ENCODE measurements at regions not wholly inside any gene's neighbourhood (a gene's known extent, or its start where the extent isn't known, plus 50 kb on each side); places are given as distances from the start of the nearest gene placed in this dataset.

DNA sequence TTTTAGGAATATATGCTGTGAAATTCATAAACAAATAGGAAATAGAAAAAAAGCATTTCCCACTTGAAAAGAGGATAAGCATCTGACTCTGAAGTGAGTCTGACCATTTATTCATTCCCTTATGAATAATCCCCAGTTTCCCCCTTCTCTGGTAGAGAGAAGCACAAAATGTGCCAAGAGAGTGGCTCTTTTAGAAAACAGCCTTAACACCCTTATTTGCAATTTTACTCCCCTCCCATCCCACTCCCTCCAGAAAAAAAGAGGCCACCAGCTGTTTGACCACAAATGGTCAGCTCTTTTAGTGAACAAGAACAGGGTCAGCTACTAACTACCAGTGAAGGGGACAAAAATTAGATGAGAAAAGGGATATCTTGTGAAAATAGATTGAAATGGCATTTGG, 184.5 kb upstream of the ADAMTS9 start:
- no peak for DNase-seq

DNA sequence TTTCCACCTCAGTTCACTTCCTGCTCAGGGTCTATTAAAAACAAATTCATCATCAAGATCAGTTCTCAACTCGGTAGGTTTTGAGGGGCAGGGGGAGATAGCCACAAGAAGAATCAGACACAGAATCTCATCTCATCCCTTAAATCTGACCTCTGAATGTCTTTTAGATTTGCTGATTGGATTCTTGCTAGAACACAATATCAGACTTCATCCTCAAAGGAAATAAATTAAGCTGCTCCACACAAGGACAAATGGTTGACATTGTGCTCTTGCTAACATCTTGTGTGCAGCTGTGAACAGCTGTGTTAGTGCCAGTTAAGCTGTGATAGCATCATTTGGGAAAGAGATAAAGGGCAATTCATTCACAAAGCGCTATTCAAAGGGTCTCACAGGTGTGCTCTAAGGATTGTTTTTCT, 184.0 kb upstream of the ADAMTS9 start:
- no peak for DNase-seq

DNA sequence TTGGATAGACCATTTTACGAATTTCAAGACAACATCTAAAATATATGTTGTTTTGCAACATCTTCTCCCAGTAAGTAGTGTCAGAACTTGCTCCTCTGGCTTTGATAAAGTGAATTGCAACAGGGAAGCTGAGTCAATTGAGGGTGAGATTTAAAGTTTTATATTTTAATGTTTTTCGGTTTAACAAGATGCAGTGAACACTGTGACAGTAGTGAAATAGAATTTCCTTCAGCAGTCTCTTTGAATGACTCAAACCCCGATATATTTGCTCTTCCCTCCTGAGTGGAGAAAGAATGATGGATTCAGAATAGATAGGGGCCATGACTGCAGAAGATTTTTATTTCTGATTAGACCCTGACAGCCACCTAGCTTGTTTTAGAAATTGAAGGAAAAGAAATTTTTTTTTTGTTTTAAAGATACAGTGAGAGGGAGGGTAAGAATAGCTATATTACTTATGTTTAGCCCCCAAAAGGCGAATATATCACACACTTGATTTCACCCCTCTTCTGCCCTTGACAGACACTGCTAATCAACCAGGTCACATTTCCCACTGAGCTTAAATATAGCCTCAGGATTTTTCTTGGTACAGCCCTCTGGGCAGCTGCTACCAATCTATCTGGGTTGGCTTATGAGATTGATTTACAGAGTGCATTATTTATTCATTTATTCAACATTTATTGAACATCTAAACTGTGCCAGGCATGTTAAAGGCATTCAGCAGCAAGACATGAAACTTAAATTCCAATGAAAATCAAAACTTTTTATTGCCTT, 183.3 kb upstream of the ADAMTS9 start:
- DNase-seq, result no peak

DNA sequence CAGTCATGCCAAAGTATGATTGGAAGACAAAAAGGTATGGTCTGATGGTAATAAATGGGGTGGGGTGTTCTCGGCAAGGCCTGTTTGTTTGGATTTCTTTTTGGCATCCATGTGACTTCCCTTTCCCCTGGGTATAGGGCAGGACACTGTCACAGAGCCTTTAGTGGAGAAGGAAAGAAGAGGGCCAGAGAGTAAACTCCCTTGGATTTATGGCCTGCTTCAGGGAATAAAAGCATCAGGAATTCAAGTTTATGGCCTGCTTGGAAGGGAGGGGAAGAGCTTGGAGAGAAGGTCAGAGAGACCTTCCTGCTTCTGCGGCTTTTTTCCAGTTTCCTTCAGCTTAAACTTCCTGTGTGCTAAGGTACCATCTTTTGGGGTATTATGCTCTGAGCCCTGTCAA, 179.4 kb upstream of the ADAMTS9 start:
- no peak for DNase-seq

DNA sequence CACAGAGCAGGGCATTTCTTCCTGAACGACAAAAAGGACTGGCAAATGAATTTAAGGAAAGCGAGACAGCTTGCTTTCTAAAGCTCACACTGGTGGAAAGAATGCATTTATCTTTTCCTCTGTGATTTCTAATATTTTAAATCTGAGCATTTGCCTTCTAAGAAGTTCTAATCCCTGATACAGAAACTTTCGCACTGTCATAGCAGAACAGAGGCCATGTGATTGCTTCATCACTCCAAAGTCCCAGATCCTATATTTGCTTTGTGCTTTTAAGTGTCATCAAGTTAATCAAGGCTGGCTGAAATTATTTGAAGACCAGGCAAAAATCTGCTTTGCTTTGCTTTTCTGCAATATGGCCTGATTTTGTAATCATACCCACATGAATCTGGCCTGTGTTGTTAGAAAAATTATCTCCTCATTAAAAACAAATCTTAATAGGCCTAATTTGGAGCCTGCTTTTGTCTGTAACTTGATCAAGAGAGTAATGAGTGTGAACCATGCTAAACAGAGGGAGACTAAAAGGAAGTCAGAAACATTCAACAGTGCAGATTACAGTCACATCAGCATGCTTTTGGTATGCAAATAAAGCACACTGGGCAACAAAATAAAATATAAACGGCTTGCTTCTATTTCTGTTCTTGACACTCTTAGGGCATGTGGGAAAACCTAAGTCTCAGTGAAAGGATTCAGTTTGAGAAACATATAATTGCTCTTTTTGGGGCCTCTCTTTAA, 178.2 kb upstream of the ADAMTS9 start:
- no peak for DNase-seq

DNA sequence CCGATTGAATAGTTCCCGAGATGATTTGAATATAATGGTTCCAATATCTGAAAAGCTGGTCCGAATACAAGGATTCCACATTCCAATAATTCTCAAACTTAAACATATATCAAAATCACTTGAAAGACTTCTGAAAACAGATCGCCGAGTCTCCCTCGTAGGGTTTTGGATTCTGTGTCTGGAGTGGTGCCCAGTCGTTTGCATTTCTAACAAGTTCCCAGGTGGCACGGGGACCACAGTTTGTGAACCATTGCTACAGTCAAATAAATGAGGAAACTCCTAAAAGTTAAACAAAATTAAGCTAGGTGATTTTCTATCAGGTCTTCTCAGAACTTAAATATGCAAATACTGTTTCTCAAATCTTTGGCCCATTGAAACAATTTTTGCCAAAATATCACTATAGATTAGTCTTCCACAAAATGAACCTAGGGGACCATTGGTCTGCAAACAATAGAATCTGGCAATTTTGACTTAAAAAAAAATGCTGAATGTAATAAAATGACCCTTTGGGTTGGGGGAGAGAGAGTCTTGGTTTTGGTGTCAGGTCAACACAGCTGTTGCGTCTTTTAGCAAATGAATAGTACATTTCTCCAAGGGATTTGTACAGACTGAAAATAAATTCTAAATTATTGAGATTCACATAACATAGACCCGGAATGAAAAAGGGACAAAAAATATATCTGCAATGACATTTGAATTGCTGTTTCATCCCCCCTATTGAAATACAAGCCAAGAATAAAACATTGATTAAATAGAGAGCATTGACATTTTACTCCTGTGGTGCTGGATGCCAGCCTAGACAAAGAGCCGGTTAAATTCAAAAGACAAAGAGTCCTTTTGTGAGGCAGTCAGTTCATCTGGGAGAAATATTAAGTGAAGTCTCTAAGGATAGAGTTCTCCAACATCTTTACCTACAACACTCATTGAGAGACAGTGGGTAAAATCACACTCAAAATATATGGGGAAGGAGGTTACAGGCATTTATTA, 175.7 kb upstream of the ADAMTS9 start:
- DNase-seq, result no peak

DNA sequence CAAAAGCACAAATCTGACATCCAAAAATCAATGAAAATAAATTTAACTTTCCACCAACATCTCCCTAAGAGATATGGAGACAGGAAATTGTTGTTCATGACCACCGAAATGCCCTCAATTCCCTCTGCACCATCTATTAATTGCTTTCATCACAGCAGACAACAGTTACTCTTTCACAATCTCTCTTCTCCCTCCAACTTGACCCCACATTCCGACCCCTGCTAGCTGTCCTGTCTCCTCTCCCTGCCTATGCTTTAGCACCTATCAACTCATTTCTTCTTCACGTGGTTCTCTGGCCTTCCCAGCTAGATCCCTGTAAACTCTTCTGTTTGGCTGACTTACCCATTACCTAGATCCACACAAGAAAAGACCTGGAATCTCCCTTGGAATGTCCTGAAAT, 173.9 kb upstream of the ADAMTS9 start:
- DNase-seq, result no peak

DNA sequence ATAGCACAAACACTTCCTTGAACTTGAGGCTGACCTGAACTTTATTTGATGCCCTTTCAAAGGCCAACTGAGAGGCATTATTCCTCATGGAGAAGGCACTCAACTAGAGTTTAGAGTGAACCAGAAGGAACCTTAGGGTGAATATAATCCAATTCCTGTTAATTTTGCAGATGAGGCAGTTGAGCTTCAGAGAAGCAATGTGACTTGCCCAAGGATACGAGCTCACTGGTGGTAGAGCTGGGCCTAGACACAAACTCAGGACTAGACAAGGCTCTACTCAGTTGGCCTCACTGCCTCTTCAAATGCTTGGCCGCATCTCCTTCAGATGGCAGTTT, 172.7 kb upstream of the ADAMTS9 start:
- no peak for DNase-seq

DNA sequence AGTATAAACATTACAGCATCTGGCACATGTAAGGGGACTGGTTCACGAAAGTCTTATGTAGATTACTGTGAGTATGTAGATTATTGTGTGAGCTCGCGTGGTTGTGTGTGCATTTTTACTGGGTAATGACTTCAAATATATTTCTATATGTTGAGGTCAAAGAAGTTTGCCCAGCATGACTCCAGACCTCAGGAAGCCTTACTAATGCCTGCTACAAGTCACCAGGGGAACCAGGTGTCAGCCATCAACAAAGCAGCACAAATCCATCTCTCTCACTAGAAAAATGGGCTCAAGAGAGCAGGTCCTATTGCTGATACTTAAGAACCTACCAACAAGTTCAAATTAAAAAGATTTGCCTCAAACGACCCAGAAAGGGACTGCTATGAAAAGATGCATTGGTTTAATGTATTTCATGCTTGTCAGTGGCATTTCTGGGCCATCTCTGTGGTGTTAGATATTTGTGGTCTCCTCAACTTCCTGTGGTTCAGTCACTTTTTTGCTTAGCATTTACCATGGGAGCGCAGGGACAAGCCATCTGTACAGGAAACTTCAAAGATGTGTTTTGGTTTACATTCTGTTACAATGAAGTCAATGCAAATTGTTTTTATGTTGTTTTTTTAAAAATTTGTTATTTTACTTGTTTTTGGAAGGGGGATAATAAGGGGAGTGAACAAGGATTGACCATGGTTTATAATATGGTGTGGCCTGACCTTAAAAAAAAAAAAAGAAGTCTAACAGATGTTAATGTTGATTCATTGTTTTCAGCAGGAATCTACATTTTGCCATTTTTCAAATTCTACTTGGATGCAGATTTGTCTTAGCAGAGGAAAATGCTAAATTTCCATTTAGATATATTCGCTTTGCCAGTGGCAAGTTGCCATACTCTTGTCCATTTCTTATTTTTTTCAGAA, 172.1 kb upstream of the ADAMTS9 start:
- DNase-seq, result no peak

DNA sequence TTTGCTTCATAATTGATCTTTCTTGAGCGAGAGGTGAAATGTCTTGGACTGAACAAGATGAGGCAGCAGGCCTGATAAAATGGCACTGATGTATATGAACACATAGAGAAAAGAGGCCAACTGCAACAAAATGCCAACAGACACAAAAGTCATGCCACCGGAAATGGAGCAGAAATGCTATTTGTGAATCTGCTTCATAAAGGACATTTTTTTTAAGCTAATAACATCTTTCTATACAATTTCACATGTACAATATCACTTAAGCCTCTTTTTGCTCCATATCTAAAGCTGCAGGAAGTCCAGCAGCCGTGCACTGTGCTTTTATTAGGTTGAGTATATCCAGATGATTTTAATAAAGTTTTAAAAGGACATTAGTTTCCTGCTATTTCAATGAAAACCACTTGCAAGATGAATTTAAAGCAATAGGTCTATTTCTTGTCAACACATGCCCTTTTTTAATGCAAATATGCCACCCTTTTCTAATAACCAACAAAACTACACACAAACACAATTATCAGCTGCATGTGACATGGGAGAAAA, 169.2 kb upstream of the ADAMTS9 start:
- DNase-seq, result no peak

DNA sequence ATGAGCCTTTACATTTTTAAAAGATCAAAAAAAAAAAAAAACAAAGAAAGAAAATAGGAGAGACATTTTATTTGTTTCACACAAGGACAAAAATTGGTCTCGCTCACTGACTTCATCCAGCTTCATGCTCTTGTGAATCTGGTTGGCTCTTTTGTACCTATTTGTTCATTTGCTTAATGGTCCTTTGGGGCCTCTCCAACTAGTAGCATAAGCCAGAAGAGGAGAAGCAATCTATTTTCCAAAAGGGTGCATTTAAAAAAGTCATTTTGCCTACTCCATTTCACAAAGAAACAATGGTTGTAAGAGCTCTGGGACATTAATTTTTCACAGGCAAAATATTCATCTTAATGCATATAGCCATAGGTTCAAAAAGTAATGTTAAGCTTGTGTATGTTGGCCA, 168.3 kb upstream of the ADAMTS9 start:
- DNase-seq, result no peak

DNA sequence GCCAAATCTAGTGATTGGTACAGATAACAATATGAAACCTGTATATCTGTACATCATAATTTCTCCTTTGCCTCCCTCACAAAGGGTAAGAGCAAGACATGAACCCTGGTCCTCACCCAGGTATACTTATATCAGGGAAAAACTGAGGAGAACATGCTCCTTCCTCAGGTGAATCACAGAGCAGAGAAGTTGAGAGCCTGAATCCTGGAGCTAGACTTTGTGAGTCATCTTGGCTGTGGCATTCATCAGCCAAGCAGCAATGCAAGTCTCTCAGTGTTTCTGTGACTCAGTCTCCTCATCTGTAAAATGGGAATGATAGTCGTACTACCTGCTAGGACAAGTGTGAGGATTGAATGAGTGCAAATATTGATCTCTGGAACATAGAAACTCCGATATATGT, 165.7 kb upstream of the ADAMTS9 start:
- DNase-seq, result no peak

DNA sequence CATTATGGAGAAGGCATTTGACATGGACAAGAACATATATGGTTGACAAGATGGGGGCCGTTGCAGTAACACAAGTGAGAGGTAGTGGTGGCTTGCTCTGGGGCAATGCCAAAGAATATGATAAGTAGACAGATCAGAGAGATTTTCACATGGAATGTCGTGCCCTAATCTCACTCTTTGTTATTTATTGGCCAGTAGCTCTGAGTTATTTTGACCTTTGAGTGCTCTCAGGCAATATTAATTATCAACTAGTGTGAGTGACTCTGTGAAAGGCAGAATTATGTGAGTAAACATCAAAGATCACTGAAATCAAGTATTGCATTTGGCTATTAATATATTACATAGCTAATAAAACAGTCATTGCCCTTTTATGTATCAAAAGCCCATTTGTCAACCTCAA, 164.9 kb upstream of the ADAMTS9 start:
- no peak for DNase-seq

DNA sequence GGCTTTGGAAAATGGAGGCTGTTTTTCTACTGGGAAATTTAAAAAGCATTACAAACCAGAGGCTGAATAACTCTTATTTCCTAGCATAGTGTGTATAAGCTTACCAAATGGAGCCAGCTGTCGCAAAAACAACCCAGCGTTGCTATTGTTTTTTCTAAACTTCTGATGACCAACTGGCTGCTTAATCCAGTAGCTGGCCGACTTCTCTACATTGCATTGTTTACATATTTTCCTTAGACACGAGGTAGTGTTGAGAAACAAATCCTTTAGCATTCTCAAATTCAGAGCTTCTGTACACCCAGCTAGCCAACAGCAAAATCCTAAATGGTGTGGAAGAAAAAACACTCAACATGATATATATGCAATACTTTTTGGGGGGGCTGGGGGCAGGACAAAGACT, 161.0 kb upstream of the ADAMTS9 start:
- DNase-seq, result no peak

DNA sequence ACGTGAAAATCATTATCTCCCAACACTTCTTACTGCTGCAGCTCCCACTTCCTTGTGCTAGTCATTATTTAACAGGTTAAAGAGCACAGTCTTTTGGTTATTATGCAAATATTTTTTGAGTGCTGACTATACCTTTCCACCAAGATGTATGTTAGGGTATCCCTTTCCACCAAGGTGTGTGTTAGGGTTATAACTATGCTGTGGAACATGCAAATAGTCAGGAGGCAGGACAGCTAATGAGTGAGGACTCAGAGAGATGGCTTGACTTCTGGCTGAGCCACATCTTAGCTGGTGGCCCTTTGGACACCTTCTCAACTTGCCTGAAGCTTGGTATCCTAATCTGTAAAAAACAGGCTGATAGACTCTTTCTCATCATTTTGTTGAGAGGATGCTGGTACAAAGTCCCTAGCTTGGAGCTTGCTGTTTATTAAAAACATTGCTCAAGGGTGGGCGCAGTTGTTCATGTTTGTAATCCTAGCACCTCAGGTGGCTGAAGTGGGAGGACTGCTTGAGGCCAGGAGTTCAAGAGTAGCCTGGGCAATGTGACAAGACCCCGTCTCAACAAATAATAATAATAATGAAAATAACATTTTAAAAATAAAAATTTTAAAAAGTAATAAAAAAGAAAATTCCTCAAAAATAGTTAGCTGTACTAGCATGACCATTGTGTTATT, 160.5 kb upstream of the ADAMTS9 start:
- no peak for DNase-seq

DNA sequence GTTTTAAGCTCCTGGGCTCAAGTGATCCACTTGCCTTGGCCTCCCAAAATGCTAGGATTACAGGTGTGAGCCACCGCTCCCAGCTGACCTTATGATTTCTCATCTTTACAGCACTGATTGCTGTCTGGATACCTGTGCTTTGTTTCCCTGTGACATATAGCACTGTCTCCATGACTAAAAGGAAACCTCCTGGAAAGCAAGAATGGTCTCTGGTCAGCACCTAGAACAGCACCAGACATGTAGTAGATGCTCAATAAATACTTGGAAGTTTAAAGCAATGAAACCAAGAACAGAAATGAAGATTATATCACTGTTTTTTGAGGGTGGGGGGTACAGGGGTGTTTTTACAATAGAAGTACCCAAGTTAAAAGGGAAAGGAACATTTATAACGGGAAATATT, 156.8 kb upstream of the ADAMTS9 start:
- no peak for DNase-seq

DNA sequence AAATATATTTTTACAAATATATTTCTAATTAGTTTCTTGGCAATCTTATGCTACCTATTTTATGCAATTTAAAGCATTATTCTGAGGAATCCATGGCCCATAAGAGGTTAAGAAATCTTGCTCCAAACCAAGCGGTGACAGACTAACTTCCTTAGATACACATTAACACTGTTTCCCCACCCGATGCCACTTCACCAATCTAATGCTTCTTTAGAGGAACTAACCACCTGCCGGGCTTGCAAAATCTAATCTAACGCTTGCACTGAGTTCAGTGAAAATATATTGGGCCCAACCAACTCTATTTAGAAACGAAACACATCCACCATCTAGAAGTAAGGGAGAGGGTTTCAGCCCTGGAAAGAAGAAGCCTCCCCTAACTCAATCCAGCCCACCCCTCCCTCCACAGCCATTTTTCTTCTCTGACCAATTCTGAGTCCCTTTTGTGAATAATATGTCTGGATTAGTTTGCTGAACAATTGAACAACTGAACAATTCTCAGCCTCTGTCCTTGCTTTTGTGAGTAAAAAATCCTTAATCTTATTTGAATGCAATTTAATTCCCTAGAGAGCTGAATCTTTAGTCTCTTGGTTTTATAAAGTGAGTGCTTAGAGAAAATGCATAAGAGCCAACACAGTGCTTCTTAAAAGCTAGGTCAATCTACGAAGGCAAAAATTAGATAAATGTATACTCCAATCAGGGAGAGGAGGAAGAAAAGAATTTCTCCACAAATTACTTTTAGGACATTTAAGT, 150.4 kb upstream of the ADAMTS9 start:
- no peak for DNase-seq

DNA sequence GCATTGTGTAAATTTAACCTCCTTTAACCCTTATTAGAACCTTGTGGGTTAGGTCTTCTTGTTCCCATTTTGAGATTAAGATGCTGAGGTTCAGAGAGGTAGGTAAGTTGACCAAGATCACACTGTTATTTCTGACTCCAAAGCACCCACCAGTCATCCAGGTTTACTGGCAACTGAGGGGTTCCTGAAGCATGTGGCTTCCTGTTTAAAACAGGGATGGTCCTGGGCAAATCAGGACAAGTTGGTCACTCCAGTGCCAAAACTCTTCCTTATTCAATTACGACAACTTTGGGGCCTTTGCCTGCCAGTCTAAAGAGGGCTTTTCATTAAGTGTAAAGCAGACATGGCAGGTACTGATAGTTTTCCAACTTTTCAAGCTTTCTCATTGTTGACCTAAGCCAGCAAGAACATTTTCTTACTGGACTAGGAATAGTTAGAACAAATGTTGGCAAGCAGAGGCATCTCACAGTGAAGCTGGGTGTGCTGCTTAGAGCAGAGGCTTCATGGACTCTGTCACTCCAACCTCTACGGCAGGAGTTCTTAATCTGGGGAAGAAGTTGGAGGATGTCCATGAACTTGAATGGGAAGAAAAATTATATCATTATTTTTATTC, 149.4 kb upstream of the ADAMTS9 start:
- DNase-seq, result no peak

DNA sequence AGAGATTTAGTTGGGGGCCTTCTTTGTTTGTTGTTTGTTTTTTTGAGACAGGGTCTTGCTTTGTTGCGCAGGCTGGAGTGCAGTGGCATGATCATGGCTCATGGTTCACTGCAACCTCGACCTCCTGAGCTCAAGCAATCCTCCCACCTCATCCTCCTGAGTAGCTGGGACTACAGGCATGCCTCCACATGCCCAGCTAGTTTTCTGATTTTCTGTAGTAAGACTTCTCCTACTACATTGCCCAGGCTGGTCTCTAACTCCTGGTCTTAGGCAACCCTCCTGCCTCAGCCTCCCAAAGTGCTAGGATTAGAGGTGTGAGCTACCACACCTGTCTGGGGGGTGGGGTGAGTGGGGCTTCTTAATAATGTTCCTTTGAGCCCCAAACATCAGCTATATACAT, 148.3 kb upstream of the ADAMTS9 start:
- no peak for DNase-seq

DNA sequence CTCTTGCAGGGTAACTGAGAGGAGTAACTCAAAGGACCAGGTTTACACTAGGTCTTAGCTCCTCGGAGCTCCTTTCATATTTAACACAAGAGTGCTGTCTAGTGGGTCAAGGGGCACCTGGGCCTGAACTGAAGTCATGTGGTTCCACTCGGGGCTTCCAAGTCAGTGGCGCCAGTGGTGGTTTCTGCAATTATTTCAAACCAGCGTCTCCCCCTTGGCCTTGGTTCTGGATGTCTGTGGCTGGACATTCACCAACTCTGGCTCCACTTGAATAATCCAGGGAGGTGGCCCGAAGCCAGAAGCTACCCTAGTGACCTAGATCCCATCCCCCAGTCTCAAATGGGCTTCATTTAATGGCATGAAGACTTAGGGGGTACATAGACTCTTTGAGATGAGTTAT, 144.3 kb upstream of the ADAMTS9 start:
- no peak for DNase-seq

Data from activated CD4-positive, alpha-beta T cell treated with anti-CD3 and anti-CD28 coated beads, Interleukin-2, Interleukin-6, amounts not matched to agents 100 ng/mL and 50 ng/mL, durations not matched to agents 16 hours and 8 hours (primary cell).